Loucy (cell line): ENCODE measurements at regions not wholly inside any gene's neighbourhood (a gene's known extent, or its start where the extent isn't known, plus 50 kb on each side); places are given as distances from the start of the nearest gene placed in this dataset.

Source experiments
- H2AFZ ChIP-seq: fragments of 200-600 bp; sonication (generic); 2 replicates; pipeline ENCODE4 v1.6.0; 2016; ENCODE audit warnings: antibody characterized with exemption, mild to moderate bottlenecking, low read length, moderate library complexity
- H3F3A ChIP-seq: fragments of 200-600 bp; 2 replicates; pipeline ENCODE4 v1.6.0; 2016; ENCODE audit warnings: antibody characterized with exemption, low read depth, mild to moderate bottlenecking
- H3K27me3 ChIP-seq: fragments of 200-600 bp; sonication (generic); 2 replicates; pipeline ENCODE4 v1.6.1; 2014; ENCODE audit warnings: low read length, mild to moderate bottlenecking; ENCODE audit not compliant: insufficient read depth, poor library complexity, severe bottlenecking
- H3K36me3 ChIP-seq: fragments of 200-600 bp; sonication (generic); 2 replicates; pipeline ENCODE4 v1.6.1; 2016; ENCODE audit warnings: low read length; ENCODE audit not compliant: insufficient read depth
- H3K4me1 ChIP-seq: fragments of 200-600 bp; sonication (generic); 2 replicates; pipeline ENCODE4 v1.5.1; 2014; ENCODE audit warnings: low read length, mild to moderate bottlenecking; ENCODE audit not compliant: insufficient read depth, poor library complexity, severe bottlenecking
- H3K4me2 ChIP-seq: fragments of 200-600 bp; sonication (generic); 2 replicates; pipeline ENCODE4 v1.6.0; 2014; ENCODE audit warnings: antibody characterized with exemption, low read length, low read depth, mild to moderate bottlenecking; ENCODE audit not compliant: poor library complexity, severe bottlenecking
- H3K4me3 ChIP-seq: fragments of 200-600 bp; sonication (generic); 2 replicates; pipeline ENCODE4 v1.5.1; 2014; ENCODE audit warnings: low read length, mild to moderate bottlenecking, mixed read lengths; ENCODE audit not compliant: poor library complexity, severe bottlenecking
- H3K79me2 ChIP-seq: fragments of 200-600 bp; sonication (generic); 2 replicates; pipeline ENCODE4 v1.6.1; 2014; ENCODE audit warnings: low read length; ENCODE audit not compliant: insufficient read depth
- H3K9ac ChIP-seq: fragments of 200-600 bp; sonication (generic); 2 replicates; pipeline ENCODE4 v1.6.0; 2014; ENCODE audit warnings: mild to moderate bottlenecking, low read depth, low read length, moderate library complexity; ENCODE audit not compliant: poor library complexity, severe bottlenecking
- H3K9me2 ChIP-seq: fragments of 200-600 bp; sonication (generic); replicated peaks from 2 replicates; pipeline ENCODE4 v1.6.1; 2016; ENCODE audit warnings: low read depth, low read length, mixed read lengths
- H3K9me3 ChIP-seq: fragments of 200-600 bp; sonication (generic); 2 replicates; pipeline ENCODE4 v1.6.1; 2014; ENCODE audit warnings: mild to moderate bottlenecking, antibody characterized with exemption, low read length, low read depth; ENCODE audit not compliant: insufficient read depth
- H4K20me1 ChIP-seq: fragments of 200-600 bp; sonication (generic); 2 replicates; pipeline ENCODE4 v1.6.0; 2014; ENCODE audit warnings: antibody characterized with exemption, low read length, mild to moderate bottlenecking; ENCODE audit not compliant: insufficient read depth, poor library complexity, severe bottlenecking
- EZH2phosphoT487 ChIP-seq: fragments of 200-600 bp; IDR thresholded peaks from 2 replicates; pipeline ENCODE4 v1.6.1; 2018; ENCODE audit warnings: antibody characterized with exemption, mild to moderate bottlenecking, moderate library complexity, borderline replicate concordance
- TF ChIP-seq, protein P1 (sequence below): fragments of 200-600 bp; sonication (generic); conservative IDR thresholded peaks from 2 replicates; pipeline ENCODE4 v1.5.1; 2014; ENCODE audit warnings: mild to moderate bottlenecking, antibody characterized with exemption, low read length

GRCh38 chr1:90475631-90476030 lies 241.5 kb downstream of the BARHL2 start:
- no peak for TF ChIP-seq EZH2phosphoT487
- TF ChIP-seq, protein P1, sequence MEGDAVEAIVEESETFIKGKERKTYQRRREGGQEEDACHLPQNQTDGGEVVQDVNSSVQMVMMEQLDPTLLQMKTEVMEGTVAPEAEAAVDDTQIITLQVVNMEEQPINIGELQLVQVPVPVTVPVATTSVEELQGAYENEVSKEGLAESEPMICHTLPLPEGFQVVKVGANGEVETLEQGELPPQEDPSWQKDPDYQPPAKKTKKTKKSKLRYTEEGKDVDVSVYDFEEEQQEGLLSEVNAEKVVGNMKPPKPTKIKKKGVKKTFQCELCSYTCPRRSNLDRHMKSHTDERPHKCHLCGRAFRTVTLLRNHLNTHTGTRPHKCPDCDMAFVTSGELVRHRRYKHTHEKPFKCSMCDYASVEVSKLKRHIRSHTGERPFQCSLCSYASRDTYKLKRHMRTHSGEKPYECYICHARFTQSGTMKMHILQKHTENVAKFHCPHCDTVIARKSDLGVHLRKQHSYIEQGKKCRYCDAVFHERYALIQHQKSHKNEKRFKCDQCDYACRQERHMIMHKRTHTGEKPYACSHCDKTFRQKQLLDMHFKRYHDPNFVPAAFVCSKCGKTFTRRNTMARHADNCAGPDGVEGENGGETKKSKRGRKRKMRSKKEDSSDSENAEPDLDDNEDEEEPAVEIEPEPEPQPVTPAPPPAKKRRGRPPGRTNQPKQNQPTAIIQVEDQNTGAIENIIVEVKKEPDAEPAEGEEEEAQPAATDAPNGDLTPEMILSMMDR = peak; percentile 44
- Histone ChIP-seq H3K4me3 (no peak overlapping the region), H4K20me1 (no peaks in the 10 kb centered on the region), H3K9ac (no peak overlapping the region), H3K9me3 (no peaks in the 10 kb centered on the region), H3K9me2 (no peaks in the 10 kb centered on the region), H3K79me2 (no peaks in the 10 kb centered on the region), H3F3A (no peaks in the 10 kb centered on the region), H3K27me3 (no peaks in the 10 kb centered on the region), H2AFZ (no peak overlapping the region), H3K4me1 (no peaks in the 10 kb centered on the region), H3K4me2 (no peak overlapping the region), H3K36me3 (no peaks in the 10 kb centered on the region)

- H3K9me2 ChIP-seq = no peaks in the 10 kb centered on the region
- TF ChIP-seq EZH2phosphoT487 = no peak
- TF ChIP-seq, protein P1 = no peak
- no peaks in the 10 kb centered on the region for H3K36me3 ChIP-seq
- no peaks in the 10 kb centered on the region for H3F3A ChIP-seq
- no peaks in the 10 kb centered on the region for H3K79me2 ChIP-seq
- H3K4me3 ChIP-seq = no peak overlapping the region
- H3K4me2 ChIP-seq = no peak overlapping the region
- no peaks in the 10 kb centered on the region for H4K20me1 ChIP-seq
- no peaks in the 10 kb centered on the region for H3K4me1 ChIP-seq
- no peak overlapping the region for H2AFZ ChIP-seq
- H3K9ac ChIP-seq = no peak overlapping the region
- H3K27me3 ChIP-seq = no peaks in the 10 kb centered on the region
- H3K9me3 ChIP-seq = no peaks in the 10 kb centered on the region
Observed at GRCh38 chr1:90474731-90475130, 242.4 kb downstream of the BARHL2 start.

DNA sequence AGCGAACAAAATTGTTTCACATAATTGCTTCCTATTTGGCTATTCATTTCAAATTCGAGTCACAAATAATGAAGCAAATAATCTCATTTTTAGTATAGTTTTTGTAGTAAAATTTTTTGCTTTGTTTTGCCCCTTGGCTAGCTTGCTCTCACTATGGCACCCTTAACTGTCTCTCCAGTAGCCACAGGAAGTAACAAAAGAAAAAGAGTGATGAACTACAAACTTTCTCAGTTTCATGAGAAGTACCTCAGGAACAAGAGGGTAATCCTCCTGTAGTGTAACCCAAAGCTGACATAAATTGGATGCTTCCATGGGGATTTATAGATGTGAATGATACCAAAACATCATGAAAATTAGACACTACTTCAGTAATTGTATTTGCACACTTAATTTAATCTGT lies 242.9 kb downstream of the BARHL2 start:
- H3K79me2 ChIP-seq = no peaks in the 10 kb centered on the region
- H3K4me3 ChIP-seq = no peak overlapping the region
- H3K9ac ChIP-seq = no peak overlapping the region
- H4K20me1 ChIP-seq = no peaks in the 10 kb centered on the region
- H3K9me3 ChIP-seq = no peaks in the 10 kb centered on the region
- TF ChIP-seq EZH2phosphoT487 = no peak
- TF ChIP-seq, protein P1 = no peak
- H3K27me3 ChIP-seq = no peaks in the 10 kb centered on the region
- no peaks in the 10 kb centered on the region for H3K36me3 ChIP-seq
- no peak overlapping the region for H2AFZ ChIP-seq
- no peak overlapping the region for H3K4me2 ChIP-seq
- no peaks in the 10 kb centered on the region for H3F3A ChIP-seq
- no peaks in the 10 kb centered on the region for H3K4me1 ChIP-seq
- no peaks in the 10 kb centered on the region for H3K9me2 ChIP-seq
